ENCODE measurements at regions not wholly inside any gene's neighbourhood (a gene's known extent, or its start where the extent isn't known, plus 50 kb on each side); places are given as distances from the start of the nearest gene placed in this dataset.

- no peak for ATAC-seq
- no peak for TF ChIP-seq ESRRG (CRISPR knock-in tag; IDR thresholded peaks at IDR 0.05)
- TF ChIP-seq, protein P1, sequence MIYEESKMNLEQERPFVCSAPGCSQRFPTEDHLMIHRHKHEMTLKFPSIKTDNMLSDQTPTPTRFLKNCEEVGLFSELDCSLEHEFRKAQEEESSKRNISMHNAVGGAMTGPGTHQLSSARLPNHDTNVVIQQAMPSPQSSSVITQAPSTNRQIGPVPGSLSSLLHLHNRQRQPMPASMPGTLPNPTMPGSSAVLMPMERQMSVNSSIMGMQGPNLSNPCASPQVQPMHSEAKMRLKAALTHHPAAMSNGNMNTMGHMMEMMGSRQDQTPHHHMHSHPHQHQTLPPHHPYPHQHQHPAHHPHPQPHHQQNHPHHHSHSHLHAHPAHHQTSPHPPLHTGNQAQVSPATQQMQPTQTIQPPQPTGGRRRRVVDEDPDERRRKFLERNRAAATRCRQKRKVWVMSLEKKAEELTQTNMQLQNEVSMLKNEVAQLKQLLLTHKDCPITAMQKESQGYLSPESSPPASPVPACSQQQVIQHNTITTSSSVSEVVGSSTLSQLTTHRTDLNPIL (CRISPR knock-in tag; IDR thresholded peaks at IDR 0.05; ENCODE audit: low read depth), result no peak
Observed at GRCh38 chr6:94133106-94133505, 713.7 kb upstream of the EPHA7 start.

DNA sequence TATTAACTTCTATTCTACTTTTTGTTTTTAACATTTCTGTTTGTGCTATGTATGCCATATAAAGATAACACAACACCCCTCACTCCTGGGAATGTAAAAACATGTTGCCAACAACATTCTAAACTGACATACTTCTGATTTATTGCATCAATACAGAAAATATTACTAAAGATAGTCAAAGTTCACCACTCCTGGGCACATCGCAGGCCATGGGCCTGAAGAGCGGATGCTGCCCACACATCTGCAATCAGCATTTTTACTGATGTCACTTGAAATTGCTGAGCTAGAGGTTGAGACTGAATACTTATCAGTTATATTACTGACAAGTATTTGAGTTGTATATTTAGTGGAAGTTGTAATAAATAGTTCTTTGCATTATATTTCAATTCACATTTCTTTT, 711.9 kb upstream of the EPHA7 start:
- ATAC-seq, result no peak

DNA sequence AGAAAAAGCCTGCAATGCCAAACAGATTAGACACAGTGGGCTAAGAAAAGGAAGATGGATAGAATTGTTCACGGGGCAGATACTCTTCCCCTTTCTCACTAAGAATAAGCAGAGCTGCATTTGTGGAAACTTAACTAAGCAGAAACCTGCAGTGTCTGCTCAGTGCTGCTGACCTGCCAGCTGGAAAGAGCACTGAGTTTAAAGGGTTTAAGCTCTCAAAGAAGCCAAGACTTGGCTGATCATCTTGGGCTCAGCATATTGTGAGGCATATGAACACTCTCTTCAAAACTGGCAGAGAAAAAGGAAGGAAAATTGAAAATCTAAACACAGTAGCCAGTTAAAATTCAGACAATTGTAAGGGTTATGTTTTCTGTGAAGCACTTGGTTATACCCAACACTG, 711.1 kb upstream of the EPHA7 start:
- TF ChIP-seq TSHZ2 (CRISPR knock-in tag; IDR thresholded peaks at IDR 0.05), result no peak
- TF ChIP-seq BACH2 (CRISPR knock-in tag; IDR thresholded peaks at IDR 0.05; ENCODE audit: borderline replicate concordance), result no peak
- no peak for TF ChIP-seq ZNF70 (CRISPR knock-in tag; IDR thresholded peaks at IDR 0.05)
- no peak for TF ChIP-seq ARNTL (CRISPR knock-in tag; IDR thresholded peaks at IDR 0.05; ENCODE audit: borderline replicate concordance, low read depth)
- TF ChIP-seq, protein P2, sequence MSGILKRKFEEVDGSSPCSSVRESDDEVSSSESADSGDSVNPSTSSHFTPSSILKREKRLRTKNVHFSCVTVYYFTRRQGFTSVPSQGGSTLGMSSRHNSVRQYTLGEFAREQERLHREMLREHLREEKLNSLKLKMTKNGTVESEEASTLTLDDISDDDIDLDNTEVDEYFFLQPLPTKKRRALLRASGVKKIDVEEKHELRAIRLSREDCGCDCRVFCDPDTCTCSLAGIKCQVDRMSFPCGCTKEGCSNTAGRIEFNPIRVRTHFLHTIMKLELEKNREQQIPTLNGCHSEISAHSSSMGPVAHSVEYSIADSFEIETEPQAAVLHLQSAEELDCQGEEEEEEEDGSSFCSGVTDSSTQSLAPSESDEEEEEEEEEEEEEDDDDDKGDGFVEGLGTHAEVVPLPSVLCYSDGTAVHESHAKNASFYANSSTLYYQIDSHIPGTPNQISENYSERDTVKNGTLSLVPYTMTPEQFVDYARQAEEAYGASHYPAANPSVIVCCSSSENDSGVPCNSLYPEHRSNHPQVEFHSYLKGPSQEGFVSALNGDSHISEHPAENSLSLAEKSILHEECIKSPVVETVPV (CRISPR knock-in tag; IDR thresholded peaks at IDR 0.05), result no peak
- TF ChIP-seq, protein P3, sequence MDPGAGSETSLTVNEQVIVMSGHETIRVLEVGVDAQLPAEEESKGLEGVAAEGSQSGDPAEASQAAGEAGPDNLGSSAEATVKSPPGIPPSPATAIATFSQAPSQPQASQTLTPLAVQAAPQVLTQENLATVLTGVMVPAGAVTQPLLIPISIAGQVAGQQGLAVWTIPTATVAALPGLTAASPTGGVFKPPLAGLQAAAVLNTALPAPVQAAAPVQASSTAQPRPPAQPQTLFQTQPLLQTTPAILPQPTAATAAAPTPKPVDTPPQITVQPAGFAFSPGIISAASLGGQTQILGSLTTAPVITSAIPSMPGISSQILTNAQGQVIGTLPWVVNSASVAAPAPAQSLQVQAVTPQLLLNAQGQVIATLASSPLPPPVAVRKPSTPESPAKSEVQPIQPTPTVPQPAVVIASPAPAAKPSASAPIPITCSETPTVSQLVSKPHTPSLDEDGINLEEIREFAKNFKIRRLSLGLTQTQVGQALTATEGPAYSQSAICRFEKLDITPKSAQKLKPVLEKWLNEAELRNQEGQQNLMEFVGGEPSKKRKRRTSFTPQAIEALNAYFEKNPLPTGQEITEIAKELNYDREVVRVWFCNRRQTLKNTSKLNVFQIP (CRISPR knock-in tag; IDR thresholded peaks at IDR 0.05; ENCODE audit: borderline replicate concordance, low read depth), result no peak
- TF ChIP-seq, protein P1 (CRISPR knock-in tag; IDR thresholded peaks at IDR 0.05; ENCODE audit: low read depth), result no peak
- TF ChIP-seq, protein P4, sequence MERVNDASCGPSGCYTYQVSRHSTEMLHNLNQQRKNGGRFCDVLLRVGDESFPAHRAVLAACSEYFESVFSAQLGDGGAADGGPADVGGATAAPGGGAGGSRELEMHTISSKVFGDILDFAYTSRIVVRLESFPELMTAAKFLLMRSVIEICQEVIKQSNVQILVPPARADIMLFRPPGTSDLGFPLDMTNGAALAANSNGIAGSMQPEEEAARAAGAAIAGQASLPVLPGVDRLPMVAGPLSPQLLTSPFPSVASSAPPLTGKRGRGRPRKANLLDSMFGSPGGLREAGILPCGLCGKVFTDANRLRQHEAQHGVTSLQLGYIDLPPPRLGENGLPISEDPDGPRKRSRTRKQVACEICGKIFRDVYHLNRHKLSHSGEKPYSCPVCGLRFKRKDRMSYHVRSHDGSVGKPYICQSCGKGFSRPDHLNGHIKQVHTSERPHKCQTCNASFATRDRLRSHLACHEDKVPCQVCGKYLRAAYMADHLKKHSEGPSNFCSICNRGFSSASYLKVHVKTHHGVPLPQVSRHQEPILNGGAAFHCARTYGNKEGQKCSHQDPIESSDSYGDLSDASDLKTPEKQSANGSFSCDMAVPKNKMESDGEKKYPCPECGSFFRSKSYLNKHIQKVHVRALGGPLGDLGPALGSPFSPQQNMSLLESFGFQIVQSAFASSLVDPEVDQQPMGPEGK (CRISPR knock-in tag; IDR thresholded peaks at IDR 0.05; ENCODE audit: borderline replicate concordance), result no peak
- TF ChIP-seq ZNF565 (CRISPR knock-in tag; conservative IDR thresholded peaks at IDR 0.05; ENCODE audit: low read depth), result no peak
- TF ChIP-seq RARB (CRISPR knock-in tag; IDR thresholded peaks at IDR 0.05), result no peak
- no peak for TF ChIP-seq ZFP30 (CRISPR knock-in tag; IDR thresholded peaks at IDR 0.05)
- TF ChIP-seq SNAI2 (CRISPR knock-in tag; IDR thresholded peaks at IDR 0.05), result no peak
- no peak for TF ChIP-seq TCF4 (CRISPR knock-in tag; IDR thresholded peaks at IDR 0.05; ENCODE audit: borderline replicate concordance)
- no peak for TF ChIP-seq GLIS3 (CRISPR knock-in tag; IDR thresholded peaks at IDR 0.05)
- TF ChIP-seq TOX (CRISPR knock-in tag; IDR thresholded peaks at IDR 0.05; ENCODE audit: borderline replicate concordance), result no peak
- TF ChIP-seq ZFP3 (CRISPR knock-in tag; IDR thresholded peaks at IDR 0.05), result no peak
- no peak for TF ChIP-seq ISL1 (CRISPR knock-in tag; IDR thresholded peaks at IDR 0.05)
- TF ChIP-seq ZC3H10 (CRISPR knock-in tag; IDR thresholded peaks at IDR 0.05), result no peak
- TF ChIP-seq ESRRG (CRISPR knock-in tag; IDR thresholded peaks at IDR 0.05), result no peak
- no peak for TF ChIP-seq OSR1 (CRISPR knock-in tag; IDR thresholded peaks at IDR 0.05)
- no peak for ATAC-seq

More for the DNA sequence above, 711.9 kb upstream of the EPHA7 start:
- TF ChIP-seq OSR1 (CRISPR knock-in tag; IDR thresholded peaks at IDR 0.05), result no peak
- TF ChIP-seq CSDC2 (CRISPR knock-in tag; IDR thresholded peaks at IDR 0.05), result no peak
- TF ChIP-seq ZFP3 (CRISPR knock-in tag; IDR thresholded peaks at IDR 0.05), result no peak
- no peak for TF ChIP-seq ZNF70 (CRISPR knock-in tag; IDR thresholded peaks at IDR 0.05)
- TF ChIP-seq ZC3H10 (CRISPR knock-in tag; IDR thresholded peaks at IDR 0.05), result no peak
- TF ChIP-seq TOX (CRISPR knock-in tag; IDR thresholded peaks at IDR 0.05; ENCODE audit: borderline replicate concordance), result no peak
- no peak for TF ChIP-seq SNAI2 (CRISPR knock-in tag; IDR thresholded peaks at IDR 0.05)
- TF ChIP-seq ISL1 (CRISPR knock-in tag; IDR thresholded peaks at IDR 0.05), result no peak
- TF ChIP-seq TCF4 (CRISPR knock-in tag; IDR thresholded peaks at IDR 0.05; ENCODE audit: borderline replicate concordance), result no peak
- no peak for TF ChIP-seq BACH2 (CRISPR knock-in tag; IDR thresholded peaks at IDR 0.05; ENCODE audit: borderline replicate concordance)
- TF ChIP-seq GLIS3 (CRISPR knock-in tag; IDR thresholded peaks at IDR 0.05), result no peak
- no peak for TF ChIP-seq ZFP30 (CRISPR knock-in tag; IDR thresholded peaks at IDR 0.05)
- TF ChIP-seq, protein P3 (CRISPR knock-in tag; IDR thresholded peaks at IDR 0.05; ENCODE audit: borderline replicate concordance, low read depth), result no peak
- no peak for TF ChIP-seq ZNF565 (CRISPR knock-in tag; conservative IDR thresholded peaks at IDR 0.05; ENCODE audit: low read depth)
- no peak for TF ChIP-seq ARNTL (CRISPR knock-in tag; IDR thresholded peaks at IDR 0.05; ENCODE audit: borderline replicate concordance, low read depth)

Measured in SK-N-SH treated with all-trans-retinoic acid at 6 μM for 48 hours (cell line).